Liver (tissue), 8 donors: ENCODE measurements at regions not wholly inside any gene's neighbourhood (a gene's known extent, or its start where the extent isn't known, plus 50 kb on each side); places are given as distances from the start of the nearest gene placed in this dataset.

Experiments used
- DNase-seq: peaks from one replicate; pipeline ENCODE4 v3.0.0-alpha.2; 2017; ENCODE audit warnings: low spot score
- H3K27ac ChIP-seq, 2 donors: one replicate each; pipeline ENCODE4 v1.7.0; 2013; ENCODE audit warnings: inconsistent platforms in 2 of 2, low read length in 2 of 2, control low read depth in 1 of 2, low read depth in 1 of 2, mild to moderate bottlenecking in 1 of 2
- H3K27me3 ChIP-seq, 4 donors: one replicate each; pipeline versions ENCODE4 v1.6.1 to v1.7.0; 2013; ENCODE audit warnings: low read length in 3 of 4, inconsistent platforms in 1 of 4, mild to moderate bottlenecking in 1 of 4, moderate library complexity in 1 of 4; ENCODE audit not compliant: control insufficient read depth in 4 of 4, insufficient read depth in 4 of 4
- H3K36me3 ChIP-seq, 4 donors: one replicate each; pipeline versions ENCODE4 v1.6.1 to v1.7.0; 2013; ENCODE audit warnings: low read length in 3 of 4, mild to moderate bottlenecking in 3 of 4, low read depth in 1 of 4, moderate library complexity in 1 of 4; ENCODE audit not compliant: control insufficient read depth in 4 of 4, insufficient read depth in 3 of 4
- H3K4me1 ChIP-seq, 4 donors: one replicate each; pipeline versions ENCODE4 v1.6.1 to v1.7.0; 2013; ENCODE audit warnings: low read length in 3 of 4, mild to moderate bottlenecking in 3 of 4, moderate library complexity in 1 of 4; ENCODE audit not compliant: control insufficient read depth in 4 of 4, insufficient read depth in 4 of 4
- H3K4me3 ChIP-seq, 3 donors: one replicate each; pipeline versions ENCODE4 v1.6.1 to v1.7.0; 2013; ENCODE audit warnings: low read length in 3 of 3, control low read depth in 1 of 3, low read depth in 1 of 3, mild to moderate bottlenecking in 1 of 3
- H3K9ac ChIP-seq, 2 donors: one replicate each; pipeline ENCODE4 v1.7.0; 2013; ENCODE audit warnings: low read length in 2 of 2, mild to moderate bottlenecking in 2 of 2, moderate library complexity in 2 of 2, control low read depth in 1 of 2, low read depth in 1 of 2
- H3K9me3 ChIP-seq, 4 donors: one replicate each; pipeline versions ENCODE4 v1.6.1 to v1.7.0; 2013; ENCODE audit warnings: low read length in 3 of 4; ENCODE audit not compliant: control insufficient read depth in 4 of 4
- EGR1 ChIP-seq, 2 donors: IDR thresholded peaks; 2 replicates each; pipeline ENCODE4 v1.6.1; 2016 to 2018; ENCODE audit warnings: antibody characterized with exemption in 2 of 2, low read depth in 2 of 2
- FOXA2 ChIP-seq: IDR thresholded peaks from 2 replicates; pipeline ENCODE4 v1.6.1; 2016; ENCODE audit warnings: antibody characterized with exemption
- GABPA ChIP-seq, 2 donors: IDR thresholded peaks in 1 of 2; conservative IDR thresholded peaks in 1 of 2; 2 replicates each; pipeline ENCODE4 v1.6.1; 2016; ENCODE audit warnings: antibody characterized with exemption in 2 of 2, mild to moderate bottlenecking in 1 of 2, moderate library complexity in 1 of 2
- HNF4A ChIP-seq, 2 donors: conservative IDR thresholded peaks; 2 replicates each; pipeline ENCODE4 v1.6.1; 2016; ENCODE audit warnings: antibody characterized with exemption in 2 of 2, mild to moderate bottlenecking in 2 of 2
- HNF4G ChIP-seq: IDR thresholded peaks from 2 replicates; pipeline ENCODE4 v1.6.1; 2016; ENCODE audit warnings: antibody characterized with exemption
- JUND ChIP-seq, 2 donors: IDR thresholded peaks; 2 replicates each; pipeline ENCODE4 v1.6.1; 2016; ENCODE audit warnings: antibody characterized with exemption in 2 of 2
- RAD21 ChIP-seq, 2 donors: IDR thresholded peaks; 2 replicates each; pipeline ENCODE4 v1.6.1; 2016; ENCODE audit warnings: antibody characterized with exemption in 2 of 2, mild to moderate bottlenecking in 2 of 2
- RXRA ChIP-seq, 2 donors: IDR thresholded peaks; 2 replicates each; pipeline ENCODE4 v1.6.1; 2017 to 2018; ENCODE audit warnings: antibody characterized with exemption in 2 of 2, mild to moderate bottlenecking in 1 of 2
- SP1 ChIP-seq: IDR thresholded peaks from 2 replicates; pipeline ENCODE4 v1.6.1; 2018; ENCODE audit warnings: antibody characterized with exemption, mild to moderate bottlenecking
- YY1 ChIP-seq: IDR thresholded peaks from 2 replicates; pipeline ENCODE4 v1.6.1; 2016; ENCODE audit warnings: antibody characterized with exemption, mild to moderate bottlenecking
- WGBS: extraction: QIAGEN DNeasy Blood & Tissue Kit; methylation state at CpG from one replicate; pipeline ENCODE4 v1.1.7; 2013; 5-methylcytosine and 5-hydroxymethylcytosine counted together
- TF ChIP-seq, protein P1 (sequence below): IDR thresholded peaks from 2 replicates; pipeline ENCODE4 v1.6.1; 2016; ENCODE audit warnings: antibody characterized with exemption
- TF ChIP-seq, protein P2 (sequence below): IDR thresholded peaks from 2 replicates; pipeline ENCODE4 v1.6.1; 2016; ENCODE audit warnings: antibody characterized with exemption, mild to moderate bottlenecking
- TF ChIP-seq, protein P3 (sequence below): IDR thresholded peaks from 2 replicates; pipeline ENCODE4 v1.6.1; 2016; ENCODE audit warnings: antibody characterized with exemption
- TF ChIP-seq, protein P4 (sequence below): IDR thresholded peaks from 2 replicates; pipeline ENCODE4 v1.6.1; 2016; ENCODE audit warnings: antibody characterized with exemption
- TF ChIP-seq, protein P5 (sequence below): fragments of 150-350 bp; IDR thresholded peaks from 2 replicates; pipeline ENCODE4 v1.5.1; 2017; ENCODE audit warnings: improper control_type of control experiment, low read depth, low read length; ENCODE audit not compliant: missing input control
- donor health status: healthy.
- donor health status: healthy.
- donor health status: healthy.
- donor health status: healthy.
- donor health status: healthy.

DNA sequence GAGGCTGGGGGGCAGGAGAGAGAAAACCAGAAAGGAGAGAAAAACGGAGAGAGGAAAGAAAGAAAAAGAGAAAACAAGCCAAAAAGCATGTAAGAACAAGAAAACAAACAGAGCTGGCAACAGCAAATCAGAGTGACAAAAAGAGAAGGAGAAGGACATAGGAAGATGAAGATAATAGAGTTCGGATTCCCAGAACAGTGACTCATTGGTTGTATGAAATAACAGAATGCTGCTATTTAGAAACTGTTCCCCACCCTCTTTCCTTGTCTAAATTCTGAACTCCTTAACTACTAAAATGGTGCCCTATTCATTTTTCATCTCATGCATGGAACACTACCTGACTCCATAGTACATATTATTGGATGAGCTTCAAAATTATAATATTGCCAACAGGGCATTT, 317.4 kb downstream of the C11orf87 start (continued):
- TF ChIP-seq, protein P1, sequence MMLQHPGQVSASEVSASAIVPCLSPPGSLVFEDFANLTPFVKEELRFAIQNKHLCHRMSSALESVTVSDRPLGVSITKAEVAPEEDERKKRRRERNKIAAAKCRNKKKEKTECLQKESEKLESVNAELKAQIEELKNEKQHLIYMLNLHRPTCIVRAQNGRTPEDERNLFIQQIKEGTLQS = no peak
- no peak for TF ChIP-seq RAD21 (IDR thresholded peaks at IDR 0.05)

DNA sequence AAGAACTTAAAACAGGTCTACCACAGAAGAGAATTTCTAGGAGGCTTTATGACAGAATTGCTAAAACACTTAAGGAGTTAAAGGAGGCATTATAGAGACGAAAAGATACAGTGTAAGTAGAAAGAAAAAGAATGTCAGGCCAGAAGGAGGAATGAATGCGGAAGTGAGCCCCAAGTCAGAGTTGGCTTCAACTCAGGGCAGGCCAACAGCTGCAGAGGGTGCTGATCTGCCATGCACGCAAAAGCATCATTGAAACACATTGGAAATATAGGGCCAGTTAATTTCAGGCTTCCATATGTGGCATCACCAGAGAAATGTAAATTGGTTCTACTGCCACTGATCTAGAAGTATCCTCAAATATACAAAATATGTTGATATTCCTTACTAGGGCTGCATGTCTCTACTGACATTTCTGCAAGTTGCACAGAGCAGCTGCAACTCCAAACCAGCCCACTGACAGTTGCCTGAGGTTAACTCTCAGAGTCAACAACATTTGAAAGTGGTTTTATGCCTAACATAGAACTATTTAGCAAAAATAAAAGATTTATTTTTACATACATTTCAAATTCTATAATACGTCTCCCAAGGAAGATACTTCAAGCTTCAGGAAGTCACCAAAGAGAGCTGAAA, 324.1 kb downstream of the C11orf87 start:
- Histone ChIP-seq H3K9me3 (no peaks in the 10 kb centered on the region), H3K4me3 (no peak overlapping the region), H3K36me3 (no peaks in the 10 kb centered on the region), H3K9ac (no peak overlapping the region), H3K4me1 (no peaks in the 10 kb centered on the region), H3K27ac (no peak overlapping the region), H3K27me3 (peaks cover 0 to 2% (median 0%) of the 10 kb centered on the region in 4 donors)
- 77% methylated on average over 4 of the region's 4 CpGs for WGBS
- no peak for DNase-seq
- TF ChIP-seq RXRA (IDR thresholded peaks at IDR 0.05) (no peak), RAD21 (IDR thresholded peaks at IDR 0.05) (no peak), YY1 (no peak), FOXA2 (no peak), GABPA (IDR thresholded peaks at IDR 0.05 in 1 of 2, conservative IDR thresholded peaks at IDR 0.05 in 1 of 2) (no peak), EGR1 (IDR thresholded peaks at IDR 0.05; ENCODE audit: low read depth in 2 of 2) (no peak), HNF4G (no peak), HNF4A (conservative IDR thresholded peaks at IDR 0.05) (no peak), JUND (IDR thresholded peaks at IDR 0.05) (no peak)
- TF ChIP-seq, protein P1 = no peak
- TF ChIP-seq, protein P2, sequence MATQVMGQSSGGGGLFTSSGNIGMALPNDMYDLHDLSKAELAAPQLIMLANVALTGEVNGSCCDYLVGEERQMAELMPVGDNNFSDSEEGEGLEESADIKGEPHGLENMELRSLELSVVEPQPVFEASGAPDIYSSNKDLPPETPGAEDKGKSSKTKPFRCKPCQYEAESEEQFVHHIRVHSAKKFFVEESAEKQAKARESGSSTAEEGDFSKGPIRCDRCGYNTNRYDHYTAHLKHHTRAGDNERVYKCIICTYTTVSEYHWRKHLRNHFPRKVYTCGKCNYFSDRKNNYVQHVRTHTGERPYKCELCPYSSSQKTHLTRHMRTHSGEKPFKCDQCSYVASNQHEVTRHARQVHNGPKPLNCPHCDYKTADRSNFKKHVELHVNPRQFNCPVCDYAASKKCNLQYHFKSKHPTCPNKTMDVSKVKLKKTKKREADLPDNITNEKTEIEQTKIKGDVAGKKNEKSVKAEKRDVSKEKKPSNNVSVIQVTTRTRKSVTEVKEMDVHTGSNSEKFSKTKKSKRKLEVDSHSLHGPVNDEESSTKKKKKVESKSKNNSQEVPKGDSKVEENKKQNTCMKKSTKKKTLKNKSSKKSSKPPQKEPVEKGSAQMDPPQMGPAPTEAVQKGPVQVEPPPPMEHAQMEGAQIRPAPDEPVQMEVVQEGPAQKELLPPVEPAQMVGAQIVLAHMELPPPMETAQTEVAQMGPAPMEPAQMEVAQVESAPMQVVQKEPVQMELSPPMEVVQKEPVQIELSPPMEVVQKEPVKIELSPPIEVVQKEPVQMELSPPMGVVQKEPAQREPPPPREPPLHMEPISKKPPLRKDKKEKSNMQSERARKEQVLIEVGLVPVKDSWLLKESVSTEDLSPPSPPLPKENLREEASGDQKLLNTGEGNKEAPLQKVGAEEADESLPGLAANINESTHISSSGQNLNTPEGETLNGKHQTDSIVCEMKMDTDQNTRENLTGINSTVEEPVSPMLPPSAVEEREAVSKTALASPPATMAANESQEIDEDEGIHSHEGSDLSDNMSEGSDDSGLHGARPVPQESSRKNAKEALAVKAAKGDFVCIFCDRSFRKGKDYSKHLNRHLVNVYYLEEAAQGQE = no peak
- TF ChIP-seq, protein P3, sequence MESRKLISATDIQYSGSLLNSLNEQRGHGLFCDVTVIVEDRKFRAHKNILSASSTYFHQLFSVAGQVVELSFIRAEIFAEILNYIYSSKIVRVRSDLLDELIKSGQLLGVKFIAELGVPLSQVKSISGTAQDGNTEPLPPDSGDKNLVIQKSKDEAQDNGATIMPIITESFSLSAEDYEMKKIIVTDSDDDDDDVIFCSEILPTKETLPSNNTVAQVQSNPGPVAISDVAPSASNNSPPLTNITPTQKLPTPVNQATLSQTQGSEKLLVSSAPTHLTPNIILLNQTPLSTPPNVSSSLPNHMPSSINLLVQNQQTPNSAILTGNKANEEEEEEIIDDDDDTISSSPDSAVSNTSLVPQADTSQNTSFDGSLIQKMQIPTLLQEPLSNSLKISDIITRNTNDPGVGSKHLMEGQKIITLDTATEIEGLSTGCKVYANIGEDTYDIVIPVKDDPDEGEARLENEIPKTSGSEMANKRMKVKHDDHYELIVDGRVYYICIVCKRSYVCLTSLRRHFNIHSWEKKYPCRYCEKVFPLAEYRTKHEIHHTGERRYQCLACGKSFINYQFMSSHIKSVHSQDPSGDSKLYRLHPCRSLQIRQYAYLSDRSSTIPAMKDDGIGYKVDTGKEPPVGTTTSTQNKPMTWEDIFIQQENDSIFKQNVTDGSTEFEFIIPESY = no peak

DNA sequence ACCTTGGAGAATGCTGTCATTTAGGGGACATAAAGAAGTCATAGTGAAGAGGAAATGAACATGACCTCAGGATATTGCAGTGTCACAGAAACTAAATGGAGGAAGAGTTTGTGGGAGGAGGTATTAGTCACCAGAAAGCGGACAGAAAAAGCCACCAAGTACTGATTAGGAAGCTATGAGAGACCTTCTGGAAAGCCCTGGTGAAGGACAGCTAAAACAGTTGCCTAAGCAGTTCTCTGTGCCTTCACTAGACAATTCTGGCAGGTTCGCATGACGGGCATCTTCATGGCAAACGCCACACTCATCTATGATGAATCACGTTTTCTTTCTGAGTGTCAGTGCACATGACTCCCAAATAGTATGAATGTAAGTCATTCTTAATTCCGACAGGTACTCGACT, 325.8 kb downstream of the C11orf87 start:
- 66% methylated on average over 7 of the region's 7 CpGs for WGBS
- DNase-seq = no peak
- no peak overlapping the region for H3K27ac ChIP-seq

More for the DNA sequence above, 325.8 kb downstream of the C11orf87 start:
- H3K27me3 ChIP-seq = peaks cover 0 to 2% (median 0%) of the 10 kb centered on the region in 4 donors
- no peak overlapping the region for H3K4me3 ChIP-seq
- no peak overlapping the region for H3K9ac ChIP-seq
- H3K9me3 ChIP-seq = no peaks in the 10 kb centered on the region
- no peaks in the 10 kb centered on the region for H3K4me1 ChIP-seq
- TF ChIP-seq, protein P4, sequence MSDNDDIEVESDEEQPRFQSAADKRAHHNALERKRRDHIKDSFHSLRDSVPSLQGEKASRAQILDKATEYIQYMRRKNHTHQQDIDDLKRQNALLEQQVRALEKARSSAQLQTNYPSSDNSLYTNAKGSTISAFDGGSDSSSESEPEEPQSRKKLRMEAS = no peak
- TF ChIP-seq, protein P5, sequence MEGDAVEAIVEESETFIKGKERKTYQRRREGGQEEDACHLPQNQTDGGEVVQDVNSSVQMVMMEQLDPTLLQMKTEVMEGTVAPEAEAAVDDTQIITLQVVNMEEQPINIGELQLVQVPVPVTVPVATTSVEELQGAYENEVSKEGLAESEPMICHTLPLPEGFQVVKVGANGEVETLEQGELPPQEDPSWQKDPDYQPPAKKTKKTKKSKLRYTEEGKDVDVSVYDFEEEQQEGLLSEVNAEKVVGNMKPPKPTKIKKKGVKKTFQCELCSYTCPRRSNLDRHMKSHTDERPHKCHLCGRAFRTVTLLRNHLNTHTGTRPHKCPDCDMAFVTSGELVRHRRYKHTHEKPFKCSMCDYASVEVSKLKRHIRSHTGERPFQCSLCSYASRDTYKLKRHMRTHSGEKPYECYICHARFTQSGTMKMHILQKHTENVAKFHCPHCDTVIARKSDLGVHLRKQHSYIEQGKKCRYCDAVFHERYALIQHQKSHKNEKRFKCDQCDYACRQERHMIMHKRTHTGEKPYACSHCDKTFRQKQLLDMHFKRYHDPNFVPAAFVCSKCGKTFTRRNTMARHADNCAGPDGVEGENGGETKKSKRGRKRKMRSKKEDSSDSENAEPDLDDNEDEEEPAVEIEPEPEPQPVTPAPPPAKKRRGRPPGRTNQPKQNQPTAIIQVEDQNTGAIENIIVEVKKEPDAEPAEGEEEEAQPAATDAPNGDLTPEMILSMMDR = no peak
- TF ChIP-seq HNF4A (conservative IDR thresholded peaks at IDR 0.05) = no peak
- TF ChIP-seq SP1 = no peak
- H3K36me3 ChIP-seq = no peaks in the 10 kb centered on the region
